CD4-positive, alpha-beta T cell treated with Interleukin-2 at 100 ng/mL for 4 hours (primary cell): ENCODE measurements at regions not wholly inside any gene's neighbourhood (a gene's known extent, or its start where the extent isn't known, plus 50 kb on each side); places are given as distances from the start of the nearest gene placed in this dataset.
"Not testable (repeated sequence)": the region's sequence is repeated elsewhere in the genome, so short reads cannot be mapped to it uniquely, and the experiment has no call there.

Source experiments
- DNase-seq: peaks from one replicate; pipeline ENCODE4 v3.0.0-alpha.2; 2020; ENCODE audit warnings: low spot score

GRCh38 chr5:142405814-142406395 is 81.1 kb upstream of the SPRY4 start:
- DNase-seq, result no peak

GRCh38 chr5:142405023-142405422 is 80.2 kb upstream of the SPRY4 start:
- no peak for DNase-seq

- no peak for DNase-seq
Observed at GRCh38 chr5:142404046-142404477, 79.2 kb upstream of the SPRY4 start.

GRCh38 chr5:142403583-142403982 is 78.8 kb upstream of the SPRY4 start:
- DNase-seq, result no peak

GRCh38 chr5:142402752-142403318 is 78.0 kb upstream of the SPRY4 start:
- DNase-seq, result no peak

GRCh38 chr5:142400415-142400814 is 75.6 kb upstream of the SPRY4 start:
- no peak for DNase-seq

- no peak for DNase-seq
Observed at GRCh38 chr5:142399891-142400290, 75.1 kb upstream of the SPRY4 start.

GRCh38 chr5:142398730-142399055 is 73.9 kb upstream of the SPRY4 start:
- no peak for DNase-seq

GRCh38 chr5:142398011-142398729 is 73.3 kb upstream of the SPRY4 start:
- DNase-seq, result not testable (repeated sequence)

GRCh38 chr5:142397178-142397577 is 72.4 kb upstream of the SPRY4 start:
- no peak for DNase-seq

- DNase-seq, result no peak
Observed at GRCh38 chr5:142396436-142397038, 71.7 kb upstream of the SPRY4 start.

GRCh38 chr5:142395334-142395733 is 70.5 kb upstream of the SPRY4 start:
- DNase-seq, result no peak

- DNase-seq, result no peak
Observed at GRCh38 chr5:142391058-142391845, 66.4 kb upstream of the SPRY4 start.

GRCh38 chr5:142390334-142390733 is 65.5 kb upstream of the SPRY4 start:
- no peak for DNase-seq

GRCh38 chr5:142388696-142389095 is 63.9 kb upstream of the SPRY4 start:
- no peak for DNase-seq

- no peak for DNase-seq
Observed at GRCh38 chr5:142387024-142387682, 62.3 kb upstream of the SPRY4 start.

GRCh38 chr5:142386137-142387023 is 61.6 kb upstream of the SPRY4 start:
- no peak for DNase-seq

GRCh38 chr5:142385194-142385593 is 60.4 kb upstream of the SPRY4 start:
- DNase-seq, result no peak

- DNase-seq, result no peak
Observed at GRCh38 chr5:142384014-142384413, 59.2 kb upstream of the SPRY4 start.

- no peak for DNase-seq
Observed at GRCh38 chr5:142382186-142382585, 57.4 kb upstream of the SPRY4 start.
